AML-193 (cell line): ENCODE measurements at regions not wholly inside any gene's neighbourhood (a gene's known extent, or its start where the extent isn't known, plus 50 kb on each side); places are given as distances from the start of the nearest gene placed in this dataset.
"Not testable (repeated sequence)": the region's sequence is repeated elsewhere in the genome, so short reads cannot be mapped to it uniquely, and the experiment has no call there.

Experiments used
- DNase-seq, 2 experiments: peaks; one replicate each; lab custom pipeline; 2025; lab: John Stamatoyannopoulos, UW

- DNase-seq: no peak
These were observed 170.7 kb downstream of the IER5 start for GRCh38 chr1:181259026-181259745.

DNA sequence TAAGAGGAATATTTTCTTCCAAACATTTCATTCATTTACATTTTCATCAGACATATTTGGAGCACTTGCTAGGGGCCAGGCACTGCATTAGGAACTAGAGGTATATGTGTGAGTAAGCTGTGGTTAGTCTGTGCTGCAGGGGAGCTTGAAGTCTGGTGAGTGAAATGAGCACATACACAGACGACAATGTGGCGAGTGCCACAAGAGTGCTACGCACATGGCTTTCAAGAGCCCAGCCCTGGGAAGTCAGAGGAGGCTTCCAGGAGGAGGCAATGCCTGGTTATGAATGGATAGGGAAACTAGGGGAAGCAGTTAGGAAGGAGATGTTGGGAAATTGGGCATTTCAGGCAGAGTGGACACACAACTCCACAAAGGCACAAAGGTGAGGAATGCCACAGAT is 171.8 kb downstream of the IER5 start:
- DNase-seq: no peak

GRCh38 chr1:181260994-181261393 is 172.5 kb downstream of the IER5 start:
- no peak for DNase-seq

DNA sequence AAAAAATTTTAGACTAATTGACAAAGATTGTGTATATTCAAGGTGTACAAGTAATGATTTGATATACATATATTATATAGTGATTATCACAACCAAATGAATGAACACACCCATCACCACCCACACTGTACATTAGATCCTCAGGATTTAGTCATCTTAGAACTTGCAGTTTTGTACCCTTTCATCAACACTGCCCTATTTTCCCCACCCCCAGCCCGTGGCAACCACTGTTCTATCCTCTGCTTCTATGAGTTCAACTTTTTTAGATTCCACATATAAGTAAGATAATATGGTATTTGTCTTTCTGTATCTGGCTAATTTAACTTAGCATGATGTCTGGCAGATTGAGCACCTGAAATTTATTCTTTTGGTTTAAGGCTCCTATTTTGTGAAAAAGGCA is 173.6 kb downstream of the IER5 start:
- no peak for DNase-seq

DNA sequence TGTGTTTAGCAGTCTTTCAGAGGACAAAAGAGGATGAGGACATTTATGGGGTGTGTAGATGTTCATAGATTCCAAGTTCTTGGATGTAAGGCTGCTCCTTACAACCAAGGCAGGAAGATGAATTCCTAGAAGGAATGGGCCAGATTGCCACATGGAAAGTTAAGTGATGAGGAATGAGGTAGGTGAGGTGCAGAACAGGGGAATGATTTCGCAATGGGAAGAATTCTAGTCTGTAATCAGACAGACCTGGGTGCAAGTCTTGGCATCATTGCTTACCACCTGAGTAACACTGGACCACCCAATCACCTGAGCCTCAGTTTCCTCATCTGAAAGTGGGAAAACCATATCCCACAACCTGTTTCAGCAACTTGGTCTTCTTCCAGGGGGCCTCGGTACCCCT is 174.9 kb downstream of the IER5 start:
- DNase-seq: no peak

GRCh38 chr1:181264821-181265220 is 176.3 kb downstream of the IER5 start:
- no peak for DNase-seq

DNA sequence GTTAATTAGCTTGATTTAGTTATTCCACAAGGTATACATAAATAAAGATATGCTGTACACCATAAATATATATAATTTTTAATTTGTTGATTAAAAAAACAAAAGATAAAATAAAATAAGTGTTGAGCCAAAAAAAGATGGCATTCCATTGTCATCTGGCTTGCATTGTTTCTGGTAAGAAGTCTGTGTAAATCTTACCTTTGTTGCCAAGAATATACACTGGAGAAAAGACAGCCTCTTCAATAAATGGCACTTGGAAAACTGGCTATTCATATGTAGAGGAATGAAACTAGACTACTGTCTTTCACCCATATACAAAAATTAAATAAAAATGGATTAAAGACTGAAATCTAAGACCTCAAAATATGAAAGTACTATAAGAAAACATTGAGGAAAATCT is 196.5 kb downstream of the IER5 start:
- no peak for DNase-seq

GRCh38 chr1:181295217-181295616 is 188.1 kb upstream of the CACNA1E start:
- DNase-seq: no peak

GRCh38 chr1:181296180-181296579 is 187.1 kb upstream of the CACNA1E start:
- no peak for DNase-seq

DNA sequence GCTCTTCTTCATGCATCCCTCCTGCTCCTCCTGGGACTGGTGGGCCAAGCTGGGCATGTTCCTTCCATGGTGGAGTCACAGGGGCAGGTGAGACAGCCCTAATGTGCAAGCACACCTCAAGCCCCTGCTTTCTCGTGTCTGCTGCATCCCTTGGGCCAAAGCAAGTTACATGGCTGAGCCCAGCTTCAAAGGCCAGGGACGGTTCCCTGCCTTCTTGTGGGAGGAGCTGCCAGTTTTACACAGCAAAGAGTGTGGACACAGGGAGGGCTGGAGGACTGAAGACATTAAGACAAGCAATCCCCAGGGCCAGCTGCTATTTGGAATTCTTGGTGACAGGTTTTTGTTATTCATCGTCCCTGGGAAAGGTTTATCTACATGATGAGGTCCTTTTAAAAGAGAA is 175.2 kb upstream of the CACNA1E start:
- no peak for DNase-seq

- no peak for DNase-seq
These were observed 172.8 kb upstream of the CACNA1E start for GRCh38 chr1:181310560-181310959.

DNA sequence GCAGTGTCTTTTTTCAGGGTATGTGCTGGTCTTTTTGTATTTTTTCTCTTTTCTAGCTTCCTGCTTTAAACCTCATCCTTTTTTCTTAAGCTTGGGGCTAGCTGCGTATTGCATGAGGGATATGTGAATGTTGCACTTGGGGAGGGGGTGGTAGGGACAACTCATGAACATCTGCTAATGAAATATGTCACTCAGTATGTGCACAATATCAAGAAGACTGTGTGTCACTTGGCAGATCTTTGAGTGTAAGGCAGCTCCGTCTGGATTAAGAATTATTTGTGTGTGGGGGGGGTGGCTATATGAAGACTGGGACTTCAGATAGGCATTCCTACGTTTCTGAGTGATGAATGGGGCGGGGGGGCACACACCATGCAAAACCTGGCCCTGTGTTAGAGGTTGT is 170.4 kb upstream of the CACNA1E start:
- DNase-seq: no peak

GRCh38 chr1:181313466-181313865 is 169.9 kb upstream of the CACNA1E start:
- no peak for DNase-seq

GRCh38 chr1:181314010-181314409 is 169.3 kb upstream of the CACNA1E start:
- DNase-seq: no peak

DNA sequence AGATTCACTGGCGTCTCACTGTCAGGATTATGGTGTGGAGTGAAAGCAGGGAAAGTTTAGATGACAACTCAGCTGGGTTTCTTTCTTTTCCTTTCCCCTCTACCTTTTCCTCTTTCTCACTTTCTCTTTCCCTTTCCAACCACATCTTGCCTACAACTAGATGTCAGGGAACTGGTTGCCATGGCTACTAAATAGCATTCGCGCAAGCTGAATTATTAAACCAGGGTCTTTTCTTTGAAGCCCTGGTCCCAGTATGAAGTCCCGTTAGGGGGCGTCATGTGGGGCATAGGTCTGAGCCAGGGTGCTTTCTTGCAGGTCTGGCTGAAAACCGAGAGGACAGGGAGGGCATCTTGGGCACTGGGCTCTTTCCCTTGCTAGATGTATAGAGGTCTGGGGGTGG is 168.4 kb upstream of the CACNA1E start:
- no peak for DNase-seq

- DNase-seq: no peak
These were observed 165.9 kb upstream of the CACNA1E start for GRCh38 chr1:181317261-181317930.

DNA sequence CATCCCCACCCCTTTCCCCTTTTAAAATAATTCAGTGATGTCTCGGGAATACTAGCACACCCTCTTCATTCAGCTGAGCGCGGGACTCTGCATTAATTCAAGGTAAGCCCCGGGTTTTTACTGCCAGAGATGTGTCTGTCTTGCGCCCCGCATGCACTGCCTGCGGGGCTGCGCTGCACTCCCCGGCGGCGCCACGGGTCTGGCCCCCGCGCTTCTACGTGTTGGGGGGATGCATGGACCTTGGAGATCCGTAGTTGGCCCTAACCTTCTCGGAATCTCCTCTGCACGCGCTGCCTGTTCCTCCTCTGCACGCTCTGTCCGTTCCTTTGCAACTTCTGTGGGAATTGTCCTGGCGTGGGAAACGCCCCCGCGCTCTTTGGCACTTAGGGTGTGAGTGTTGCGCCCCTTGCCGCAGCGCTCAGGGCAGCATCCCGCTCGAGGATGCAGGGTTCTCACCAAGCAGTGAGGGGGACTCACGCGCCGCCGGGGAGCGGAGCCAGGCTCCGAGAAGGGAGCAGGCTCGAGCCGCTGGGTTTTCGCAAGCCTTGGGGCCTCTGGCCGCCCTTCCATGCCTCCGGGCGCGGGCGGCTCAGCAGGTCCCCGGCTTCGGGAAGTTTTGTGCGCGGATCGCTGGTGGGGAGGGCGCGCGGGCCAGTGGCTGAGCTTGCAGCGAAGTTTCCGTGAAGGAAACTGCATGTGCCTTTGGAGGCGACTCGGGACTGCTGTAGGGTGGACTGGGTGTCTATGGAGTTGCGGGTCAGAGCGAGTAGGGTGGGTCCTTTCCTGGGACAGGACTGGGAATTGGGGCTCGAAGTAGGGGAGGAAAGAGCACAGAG is 165.1 kb upstream of the CACNA1E start:
- no peak for DNase-seq

DNA sequence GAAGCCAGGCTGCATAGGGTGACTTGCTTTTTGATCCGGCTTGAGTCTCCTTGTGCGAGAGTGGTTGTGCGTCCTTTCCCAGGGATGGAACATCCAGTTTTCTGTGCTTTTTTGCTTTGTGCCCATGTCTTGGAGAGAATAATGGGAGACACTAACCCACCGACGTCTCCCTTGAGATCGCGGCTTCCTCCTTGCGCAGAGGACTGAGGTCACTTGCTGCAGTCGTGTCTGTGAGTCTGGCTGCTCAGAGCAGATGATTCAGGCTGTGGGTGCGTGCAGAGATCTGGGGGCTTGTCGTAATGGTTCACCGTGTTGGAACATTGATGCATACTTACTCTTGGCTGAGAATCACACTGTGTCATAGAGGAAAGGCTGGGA is 164.5 kb upstream of the CACNA1E start:
- no peak for DNase-seq

GRCh38 chr1:181319907-181320306 is 163.4 kb upstream of the CACNA1E start:
- DNase-seq: no peak

DNA sequence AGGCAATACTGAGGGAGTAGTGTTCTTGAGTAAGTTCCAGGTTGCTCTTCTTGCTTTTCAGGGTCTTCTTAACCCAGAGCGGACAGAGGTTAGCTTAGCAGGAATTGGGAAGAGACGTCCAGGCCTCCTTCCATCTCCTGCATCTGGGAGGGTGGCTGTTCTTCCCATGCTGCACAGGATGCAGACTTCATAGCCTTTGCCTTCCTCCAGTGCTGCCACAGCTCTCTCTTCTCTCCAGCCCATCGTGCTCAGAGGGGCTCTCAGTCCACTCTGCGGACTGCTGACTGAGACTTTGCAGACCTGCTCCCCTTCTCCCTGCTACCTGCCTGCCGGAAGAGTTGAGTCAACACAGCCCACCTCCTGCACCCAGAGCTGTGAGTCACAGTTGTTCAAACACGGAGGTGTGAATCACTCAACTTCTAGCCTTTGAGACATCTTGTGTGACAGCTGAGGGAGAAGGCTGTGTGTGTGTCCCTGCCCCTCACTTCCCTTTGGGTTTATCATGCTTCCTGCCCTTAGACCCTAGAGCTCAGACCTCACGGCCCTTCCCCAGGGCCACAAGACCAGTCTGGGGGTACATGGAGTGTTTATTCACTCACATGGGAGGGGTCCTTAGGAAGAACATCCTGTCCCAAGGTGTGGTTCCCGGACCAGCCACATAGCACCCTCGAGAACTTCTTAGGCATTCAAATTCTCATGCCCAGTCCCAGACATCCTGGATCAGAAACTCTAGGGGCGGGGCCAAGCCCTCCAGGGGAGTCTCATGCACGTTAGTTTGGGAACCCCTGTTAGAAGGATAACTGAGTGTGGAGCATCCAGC is 158.3 kb upstream of the CACNA1E start:
- DNase-seq: no peak

DNA sequence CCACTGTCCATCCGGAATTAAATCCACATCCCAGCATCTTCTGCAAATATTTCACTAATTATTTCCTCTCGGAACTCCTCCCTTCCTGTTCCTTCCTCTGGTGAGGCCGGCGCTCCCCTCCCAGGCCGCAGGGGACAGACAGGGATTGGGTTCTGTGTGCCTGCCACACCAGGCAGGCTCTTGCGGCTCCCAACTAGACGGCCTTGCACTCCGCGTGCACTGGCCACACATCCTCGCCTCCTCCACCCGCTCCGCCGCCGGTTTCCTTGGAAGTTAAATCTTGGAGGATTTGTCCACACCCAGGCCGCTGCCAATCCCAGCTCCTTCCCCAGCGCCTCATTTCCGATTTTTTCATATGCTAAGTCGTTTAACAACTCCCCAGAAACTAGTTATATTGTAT is 157.6 kb upstream of the CACNA1E start:
- not testable (repeated sequence) for DNase-seq

- DNase-seq: no peak
These were observed 157.0 kb upstream of the CACNA1E start for GRCh38 chr1:181326348-181326747.
